Transverse colon (tissue), 4 donors: ENCODE measurements at regions not wholly inside any gene's neighbourhood (a gene's known extent, or its start where the extent isn't known, plus 50 kb on each side); places are given as distances from the start of the nearest gene placed in this dataset.

Source experiments
- DNase-seq: peaks from one replicate; pipeline ENCODE4 v3.0.0-alpha.2; 2019
- H3K27ac ChIP-seq, 4 donors: fragments of 200-600 bp; sonication (generic); 2 replicates each; pipeline ENCODE4 v1.5.1; 2016 to 2018; ENCODE audit warnings: inconsistent platforms in 4 of 4
- H3K27me3 ChIP-seq: fragments of 200-600 bp; sonication (generic); 2 replicates; pipeline ENCODE4 v1.5.1; 2017; ENCODE audit warnings: inconsistent platforms
- H3K36me3 ChIP-seq, 4 donors: fragments of 200-600 bp; sonication (generic); 2 replicates each; pipeline ENCODE4 v1.5.1; 2017 to 2019; ENCODE audit warnings: inconsistent platforms in 4 of 4
- H3K4me1 ChIP-seq, 4 donors: fragments of 200-600 bp; sonication (generic); 2 replicates each; pipeline ENCODE4 v1.5.1; 2017 to 2020; ENCODE audit warnings: inconsistent platforms in 4 of 4
- H3K4me3 ChIP-seq, 4 donors: fragments of 200-600 bp; sonication (generic); 1 replicate in 1 of 4; 2 replicates in 3 of 4; pipeline versions ENCODE4 v1.5.1 to v1.6.1; 2017 to 2019; ENCODE audit warnings: inconsistent platforms in 4 of 4
- H3K9me3 ChIP-seq, 2 donors: fragments of 200-600 bp; sonication (generic); 2 replicates each; pipeline ENCODE4 v1.5.1; 2017 to 2019; ENCODE audit warnings: inconsistent platforms in 2 of 2
- EP300 ChIP-seq: sonication (generic); formaldehyde crosslinking; IDR thresholded peaks from one replicate; pipeline ENCODE4 v1.6.1; 2017; ENCODE audit warnings: antibody characterized with exemption, low read depth
- POLR2A ChIP-seq: fragments of 450-650 bp; IDR thresholded peaks from one replicate; pipeline ENCODE4 v1.6.1; 2016; ENCODE audit warnings: antibody characterized with exemption, mild to moderate bottlenecking, moderate library complexity
- POLR2AphosphoS5 ChIP-seq, 3 donors: sonication (generic); formaldehyde crosslinking; IDR thresholded peaks; one replicate each; pipeline ENCODE4 v1.6.1; 2016; ENCODE audit warnings: antibody characterized with exemption in 3 of 3
- WGBS, 2 donors: methylation state at CpG; one replicate each; pipeline ENCODE4 v1.1.5; 2018; ENCODE audit warnings: low coverage in 1 of 2; 5-methylcytosine and 5-hydroxymethylcytosine counted together
- in situ Hi-C, 4 donors: fragments of 200-750 bp; cut with MboI; loops; one replicate each; pipeline versions ENCODE4 v1.15.0 to v1.15.1; 2017; ENCODE audit warnings: low sequenced_read_pairs in 3 of 4, low pct_ligation_motif_present in 1 of 4, low pct_unique_long_range_greater_than_20kb in 1 of 4
- intact Hi-C: fragments of 100-400 bp; cut with DNase I; formaldehyde crosslinking; loops from one replicate; pipeline ENCODE4 v1.15.1; 2023; ENCODE audit warnings: low total_unique reads
- TF ChIP-seq, protein P1 (sequence below), 5 experiments: fragments of 200-600 bp in 3 of 5; fragments of 450-650 bp in 2 of 5; sonication (generic) in 3 of 5; IDR thresholded peaks; 1 replicate in 2 of 5; 2 replicates in 3 of 5; pipeline ENCODE4 v1.5.1; 2016 to 2017; ENCODE audit warnings: antibody characterized with exemption in 5 of 5, inconsistent platforms in 3 of 5, mild to moderate bottlenecking in 2 of 5, moderate library complexity in 1 of 5

DNA sequence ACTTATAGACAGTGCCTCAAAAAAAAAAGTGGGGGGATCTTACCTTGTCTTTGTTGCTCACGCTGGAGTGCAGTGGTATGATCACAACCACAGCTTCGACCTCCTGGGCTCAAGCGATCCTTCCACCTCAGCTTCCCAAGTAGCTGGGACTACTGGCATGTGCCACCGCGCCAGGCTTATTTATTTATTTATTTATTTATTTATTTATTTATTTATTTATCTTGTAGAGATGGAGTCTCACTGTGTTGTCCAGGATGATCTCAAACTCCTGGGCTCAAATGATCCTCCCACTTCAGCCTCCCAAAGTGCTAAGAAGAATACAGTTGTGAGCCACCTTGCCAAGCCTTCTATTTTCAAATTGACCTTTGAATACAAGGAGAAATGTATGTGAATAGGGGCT, 553.0 kb upstream of the BTBD3 start:
- intact Hi-C loops, result no loop called here
- 89 to 95% methylated on average over 5 of the region's 5 CpGs for WGBS, 2 donors

DNA sequence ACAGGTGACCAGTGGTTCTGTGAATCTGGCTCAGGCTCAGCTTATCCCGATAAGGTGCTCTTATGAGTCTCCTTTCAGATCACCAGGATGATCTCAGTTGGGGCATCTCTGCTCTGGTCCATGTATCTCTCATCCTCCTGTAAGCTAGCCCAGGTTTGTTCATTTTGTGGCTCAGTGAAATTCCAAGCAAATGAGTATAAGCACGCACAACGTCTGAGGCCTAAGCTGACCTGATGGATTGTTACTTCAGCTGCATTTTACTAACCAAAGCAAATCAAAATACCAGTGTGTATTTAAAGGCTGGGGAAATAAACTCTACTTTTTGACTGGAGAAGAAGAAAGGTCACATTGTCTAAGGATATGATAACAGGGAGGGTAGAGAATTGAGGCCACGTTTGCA, 551.0 kb upstream of the BTBD3 start:
- Histone ChIP-seq H3K9me3 (no peaks in the 10 kb centered on the region), H3K36me3 (no peaks in the 10 kb centered on the region), H3K4me3 (no peak overlapping the region), H3K27me3 (no peaks in the 10 kb centered on the region), H3K27ac (no peak overlapping the region), H3K4me1 (no peaks in the 10 kb centered on the region)
- TF ChIP-seq EP300 (no peak), POLR2AphosphoS5 (IDR thresholded peaks at IDR 0.05) (no peak), POLR2A (no peak)
- TF ChIP-seq, protein P1, sequence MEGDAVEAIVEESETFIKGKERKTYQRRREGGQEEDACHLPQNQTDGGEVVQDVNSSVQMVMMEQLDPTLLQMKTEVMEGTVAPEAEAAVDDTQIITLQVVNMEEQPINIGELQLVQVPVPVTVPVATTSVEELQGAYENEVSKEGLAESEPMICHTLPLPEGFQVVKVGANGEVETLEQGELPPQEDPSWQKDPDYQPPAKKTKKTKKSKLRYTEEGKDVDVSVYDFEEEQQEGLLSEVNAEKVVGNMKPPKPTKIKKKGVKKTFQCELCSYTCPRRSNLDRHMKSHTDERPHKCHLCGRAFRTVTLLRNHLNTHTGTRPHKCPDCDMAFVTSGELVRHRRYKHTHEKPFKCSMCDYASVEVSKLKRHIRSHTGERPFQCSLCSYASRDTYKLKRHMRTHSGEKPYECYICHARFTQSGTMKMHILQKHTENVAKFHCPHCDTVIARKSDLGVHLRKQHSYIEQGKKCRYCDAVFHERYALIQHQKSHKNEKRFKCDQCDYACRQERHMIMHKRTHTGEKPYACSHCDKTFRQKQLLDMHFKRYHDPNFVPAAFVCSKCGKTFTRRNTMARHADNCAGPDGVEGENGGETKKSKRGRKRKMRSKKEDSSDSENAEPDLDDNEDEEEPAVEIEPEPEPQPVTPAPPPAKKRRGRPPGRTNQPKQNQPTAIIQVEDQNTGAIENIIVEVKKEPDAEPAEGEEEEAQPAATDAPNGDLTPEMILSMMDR (IDR thresholded peaks at IDR 0.05), result no peak
- in situ Hi-C loops, result no loop called here
- intact Hi-C loops, result no loop called here
- WGBS, 2 donors, result 11 to 80% methylated on average over 1 to 4 of the region's 4 CpGs
- no peak for DNase-seq

More for the DNA sequence above, 553.0 kb upstream of the BTBD3 start:
- H3K4me1 ChIP-seq, result no peaks in the 10 kb centered on the region
- H3K9me3 ChIP-seq, result no peaks in the 10 kb centered on the region
- H3K27me3 ChIP-seq, result no peaks in the 10 kb centered on the region
- H3K27ac ChIP-seq, result no peak overlapping the region
- TF ChIP-seq, protein P1 (IDR thresholded peaks at IDR 0.05), result no peak
- TF ChIP-seq EP300 (no peak), POLR2AphosphoS5 (IDR thresholded peaks at IDR 0.05) (no peak)
- DNase-seq, result no peak
- H3K4me3 ChIP-seq, result no peak overlapping the region
- in situ Hi-C loops, result no loop called here
- H3K36me3 ChIP-seq, result no peaks in the 10 kb centered on the region

DNA sequence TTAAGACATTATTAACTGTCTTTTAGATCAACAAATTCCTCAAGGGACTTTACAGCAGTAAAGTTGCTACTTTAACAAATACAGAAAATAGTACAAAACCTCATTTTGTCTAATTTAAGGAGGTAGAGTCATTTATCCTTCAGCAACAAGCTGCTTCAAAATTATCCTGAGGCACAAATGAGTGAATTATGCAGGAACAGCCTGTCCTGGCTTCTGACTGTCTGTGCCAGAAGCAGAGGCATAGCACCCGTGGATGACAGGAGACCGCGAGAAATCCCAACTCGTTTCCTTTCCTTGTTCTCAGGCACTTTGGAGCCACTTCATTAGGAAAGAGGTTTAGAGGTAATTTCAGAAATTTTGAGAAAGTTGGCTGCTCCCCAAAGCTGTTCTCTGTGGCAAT, 549.2 kb upstream of the BTBD3 start:
- 40 to 81% methylated on average over 1 to 4 of the region's 4 CpGs for WGBS, 2 donors
- no peaks in the 10 kb centered on the region for H3K9me3 ChIP-seq
- no peaks in the 10 kb centered on the region for H3K4me1 ChIP-seq
- no peaks in the 10 kb centered on the region for H3K36me3 ChIP-seq
- no peak for DNase-seq
- no peaks in the 10 kb centered on the region for H3K27me3 ChIP-seq
- H3K27ac ChIP-seq, result no peak overlapping the region
- in situ Hi-C loops, result no loop called here
- TF ChIP-seq POLR2AphosphoS5 (IDR thresholded peaks at IDR 0.05), result no peak
- no peak for TF ChIP-seq EP300
- TF ChIP-seq, protein P1 (IDR thresholded peaks at IDR 0.05), result no peak
- TF ChIP-seq POLR2A, result no peak
- no peak overlapping the region for H3K4me3 ChIP-seq
- intact Hi-C loops, result no loop called here

DNA sequence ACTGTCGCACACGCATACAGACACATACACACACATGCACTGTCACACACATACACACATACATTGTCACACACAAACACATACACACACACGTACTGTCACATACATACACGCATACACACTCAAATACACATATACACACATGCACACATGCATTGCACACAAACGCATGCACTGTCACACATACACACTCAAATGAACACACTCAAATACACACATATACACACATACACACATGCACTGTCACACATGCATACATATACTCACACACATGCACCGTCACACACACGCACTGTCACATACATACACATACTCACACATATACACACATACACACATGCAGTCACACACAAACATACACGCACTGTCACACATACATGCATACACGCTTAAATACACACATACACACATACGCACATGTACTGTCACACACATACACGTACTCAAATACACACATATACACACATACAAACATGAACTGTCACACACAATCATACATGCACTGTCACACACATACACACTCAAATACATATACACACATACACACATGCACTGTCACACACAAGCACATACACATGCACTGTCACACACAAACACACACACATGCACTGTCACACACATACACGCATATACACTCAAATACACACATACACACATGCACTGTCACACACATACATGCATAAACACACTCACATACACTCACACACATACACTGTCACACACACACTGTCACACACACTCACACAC, 548.6 kb upstream of the BTBD3 start:
- 84 to 97% methylated on average over 11 to 12 of the region's 12 CpGs for WGBS, 2 donors
- Histone ChIP-seq H3K9me3 (no peaks in the 10 kb centered on the region), H3K27ac (no peak overlapping the region), H3K27me3 (no peaks in the 10 kb centered on the region), H3K36me3 (no peaks in the 10 kb centered on the region), H3K4me1 (no peaks in the 10 kb centered on the region), H3K4me3 (no peak overlapping the region)
- TF ChIP-seq POLR2AphosphoS5 (IDR thresholded peaks at IDR 0.05) (no peak), EP300 (no peak), POLR2A (no peak)
- TF ChIP-seq, protein P1 (IDR thresholded peaks at IDR 0.05), result no peak
- intact Hi-C loops, result no loop called here
- in situ Hi-C loops, result no loop called here
- DNase-seq, result no peak
